SU-DHL-6 (cell line): ENCODE measurements at regions not wholly inside any gene's neighbourhood (a gene's known extent, or its start where the extent isn't known, plus 50 kb on each side); places are given as distances from the start of the nearest gene placed in this dataset.

Experiments
- CTCF ChIP-seq: fragments of 200-600 bp; sonication (generic); IDR thresholded peaks from one replicate; pipeline ENCODE4 v1.5.1; 2017; ENCODE audit warnings: antibody characterized with exemption, mild to moderate bottlenecking, low read length, moderate library complexity; ENCODE audit not compliant: insufficient read depth, poor library complexity, severe bottlenecking
- EZH2phosphoT487 ChIP-seq: fragments of 200-600 bp; sonication (generic), shearing (Covaris generic); conservative IDR thresholded peaks from 2 replicates; pipeline ENCODE4 v1.6.1; 2018; ENCODE audit warnings: mild to moderate bottlenecking, antibody characterized with exemption, low read length, moderate library complexity, mixed read lengths

GRCh38 chr3:40719660-40720287 is 195.0 kb downstream of the ZNF621 start:
- TF ChIP-seq CTCF: no peak
- TF ChIP-seq EZH2phosphoT487: no peak
